OCI-LY1 (cell line): ENCODE measurements at regions not wholly inside any gene's neighbourhood (a gene's known extent, or its start where the extent isn't known, plus 50 kb on each side); places are given as distances from the start of the nearest gene placed in this dataset.
"Not testable (repeated sequence)": the region's sequence is repeated elsewhere in the genome, so short reads cannot be mapped to it uniquely, and the experiment has no call there.

Experiments used
- CTCF ChIP-seq: fragments of 200-600 bp; sonication (generic), shearing (Covaris generic); IDR thresholded peaks from 2 replicates; pipeline ENCODE4 v1.5.1; 2017; ENCODE audit warnings: mild to moderate bottlenecking, antibody characterized with exemption, low read length, moderate library complexity, mixed read lengths
- EZH2 ChIP-seq: fragments of 200-600 bp; sonication (generic), shearing (Covaris generic); IDR thresholded peaks from 2 replicates; pipeline ENCODE4 v1.8.0; 2017; ENCODE audit warnings: borderline replicate concordance, mixed run types, mild to moderate bottlenecking, antibody characterized with exemption, low read length, moderate library complexity, mixed read lengths

GRCh38 chr20:48374031-48374907, 453.5 kb downstream of the PREX1 start:
- not testable (repeated sequence) for TF ChIP-seq CTCF, EZH2
